Esophagus muscularis mucosa (tissue), 4 donors: ENCODE measurements at regions not wholly inside any gene's neighbourhood (a gene's known extent, or its start where the extent isn't known, plus 50 kb on each side); places are given as distances from the start of the nearest gene placed in this dataset.

Experiments
- DNase-seq: peaks from one replicate; pipeline ENCODE4 v3.0.0-alpha.2; 2017; ENCODE audit errors: extremely low spot score
- H3K27ac ChIP-seq, 4 donors: fragments of 200-600 bp; sonication (generic); replicated peaks in 1 of 4; 1 replicate in 3 of 4; 2 replicates in 1 of 4; pipeline ENCODE4 v1.5.1; 2016 to 2019; ENCODE audit warnings: mild to moderate bottlenecking in 1 of 4
- H3K27me3 ChIP-seq, 4 donors: fragments of 200-600 bp; sonication (generic); one replicate each; pipeline versions ENCODE4 v1.5.1 to v1.6.0; 2016 to 2019
- H3K36me3 ChIP-seq, 4 donors: fragments of 200-600 bp; sonication (generic); one replicate each; pipeline ENCODE4 v1.5.1; 2016 to 2019
- H3K4me1 ChIP-seq, 4 donors: fragments of 200-600 bp; sonication (generic); one replicate each; pipeline ENCODE4 v1.5.1; 2016 to 2019
- H3K4me3 ChIP-seq, 4 donors: fragments of 200-600 bp; sonication (generic); 1 replicate in 2 of 4; 2 replicates in 2 of 4; pipeline ENCODE4 v1.5.1; 2016 to 2019; ENCODE audit warnings: mild to moderate bottlenecking in 4 of 4, moderate library complexity in 1 of 4
- H3K9me3 ChIP-seq, 4 donors: fragments of 200-600 bp; sonication (generic); 1 replicate in 3 of 4; 2 replicates in 1 of 4; pipeline ENCODE4 v1.5.1; 2016 to 2019
- CTCF ChIP-seq, 3 experiments: fragments of 200-600 bp in 2 of 3; fragments of 450-650 bp in 1 of 3; sonication (generic) in 2 of 3; IDR thresholded peaks; one replicate each; pipeline ENCODE4 v1.5.1; 2017 to 2019; ENCODE audit warnings: antibody characterized with exemption in 3 of 3, mild to moderate bottlenecking in 2 of 3, moderate library complexity in 1 of 3
- EP300 ChIP-seq: sonication (generic); formaldehyde crosslinking; IDR thresholded peaks from one replicate; pipeline ENCODE4 v1.6.1; 2017; ENCODE audit warnings: antibody characterized with exemption
- POLR2A ChIP-seq: fragments of 450-650 bp; IDR thresholded peaks from one replicate; pipeline ENCODE4 v1.6.1; 2017; ENCODE audit warnings: antibody characterized with exemption, moderate library complexity, mild to moderate bottlenecking, low read depth
- POLR2AphosphoS5 ChIP-seq, 2 donors: sonication (generic); formaldehyde crosslinking; IDR thresholded peaks; one replicate each; pipeline ENCODE4 v1.6.1; 2017; ENCODE audit warnings: antibody characterized with exemption in 2 of 2
- WGBS: methylation state at CpG from one replicate; pipeline ENCODE4 v1.1.5; 2018; 5-methylcytosine and 5-hydroxymethylcytosine counted together
- intact Hi-C: fragments of 100-400 bp; cut with DNase I; formaldehyde crosslinking; loops from one replicate; pipeline ENCODE4 v1.15.1; 2023

- no peaks in the 10 kb centered on the region for H3K27me3 ChIP-seq
- peaks cover 0 to 8% (median 6%) of the 10 kb centered on the region in 4 donors for H3K9me3 ChIP-seq
- DNase-seq: no peak
- 94% methylated on average over 1 of the region's 1 CpG for WGBS
- H3K4me1 ChIP-seq: no peaks in the 10 kb centered on the region
- intact Hi-C loops: no loop called here
- TF ChIP-seq POLR2A (no peak), EP300 (no peak), POLR2AphosphoS5 (IDR thresholded peaks at IDR 0.05) (no peak), CTCF (IDR thresholded peaks at IDR 0.05) (no peak)
- H3K27ac ChIP-seq: no peak overlapping the region
- H3K4me3 ChIP-seq: no peak overlapping the region
- no peaks in the 10 kb centered on the region for H3K36me3 ChIP-seq
Observed at GRCh38 chr15:23514484-23514883, 51.0 kb upstream of the MKRN3 start.

- TF ChIP-seq CTCF (IDR thresholded peaks at IDR 0.05) (no peak), EP300 (no peak), POLR2AphosphoS5 (IDR thresholded peaks at IDR 0.05) (no peak), POLR2A (no peak)
- Histone ChIP-seq H3K27ac (no peak overlapping the region), H3K4me1 (no peaks in the 10 kb centered on the region), H3K27me3 (no peaks in the 10 kb centered on the region), H3K9me3 (peaks cover 0 to 18% (median 10%) of the 10 kb centered on the region in 4 donors), H3K4me3 (no peak overlapping the region), H3K36me3 (no peaks in the 10 kb centered on the region)
- DNase-seq: no peak
- intact Hi-C loops: no loop called here
Observed at GRCh38 chr15:23506762-23507161, 58.7 kb upstream of the MKRN3 start.

GRCh38 chr15:23503980-23504379 lies 56.9 kb upstream of the GOLGA6L2 start:
- Histone ChIP-seq H3K27me3 (no peaks in the 10 kb centered on the region), H3K4me3 (no peak overlapping the region), H3K4me1 (no peaks in the 10 kb centered on the region), H3K9me3 (peaks cover 0 to 5% (median 2%) of the 10 kb centered on the region in 4 donors), H3K36me3 (no peaks in the 10 kb centered on the region), H3K27ac (no peak overlapping the region)
- intact Hi-C loops: no loop called here
- TF ChIP-seq EP300 (no peak), POLR2AphosphoS5 (IDR thresholded peaks at IDR 0.05) (no peak), POLR2A (no peak), CTCF (IDR thresholded peaks at IDR 0.05) (no peak)
- 65% methylated on average over 3 of the region's 3 CpGs for whole genome bisulfite sequencing
- no peak for DNase-seq

- no peak overlapping the region for H3K27ac ChIP-seq
- H3K4me1 ChIP-seq: no peaks in the 10 kb centered on the region
- no peak for DNase-seq
- H3K36me3 ChIP-seq: no peaks in the 10 kb centered on the region
- WGBS: 60% methylated on average over 4 of the region's 4 CpGs
- no peak overlapping the region for H3K4me3 ChIP-seq
- peaks cover 0 to 4% (median under 1%) of the 10 kb centered on the region in 4 donors for H3K9me3 ChIP-seq
- intact Hi-C loops: no loop called here
- TF ChIP-seq POLR2AphosphoS5 (IDR thresholded peaks at IDR 0.05): no peak
- no peaks in the 10 kb centered on the region for H3K27me3 ChIP-seq
Observed at GRCh38 chr15:23503576-23503975, 56.5 kb upstream of the GOLGA6L2 start.

DNA sequence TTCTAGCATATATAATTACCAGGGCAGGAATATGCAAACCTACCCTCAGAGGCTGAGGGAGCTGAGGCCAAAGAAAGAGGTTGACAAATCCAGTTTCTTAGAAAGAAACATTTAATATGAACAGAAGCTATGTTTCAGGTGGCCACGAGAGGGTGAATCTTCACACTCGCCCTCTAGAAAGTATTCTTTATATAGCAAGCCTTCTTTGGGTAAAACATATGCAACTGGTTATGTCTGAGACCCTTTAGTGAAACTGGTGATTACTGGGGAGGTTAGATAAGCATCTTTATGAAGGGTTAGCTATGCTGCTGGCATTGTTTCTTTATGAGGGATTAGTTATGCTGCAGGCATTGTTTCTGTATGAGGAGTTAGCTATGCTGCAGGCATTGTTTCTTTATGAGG lies 50.7 kb upstream of the GOLGA6L2 start:
- WGBS: 31% methylated on average over 2 of the region's 2 CpGs
- intact Hi-C loops: no loop called here
- Histone ChIP-seq H3K4me3 (no peak overlapping the region), H3K27ac (no peak overlapping the region), H3K36me3 (no peaks in the 10 kb centered on the region), H3K9me3 (no peaks in the 10 kb centered on the region), H3K4me1 (no peaks in the 10 kb centered on the region), H3K27me3 (no peaks in the 10 kb centered on the region)
- DNase-seq: no peak
- TF ChIP-seq EP300 (no peak), CTCF (IDR thresholded peaks at IDR 0.05) (peak in 1 of 3 experiments; percentile 30)
